GM10248 (cell line): ENCODE measurements at regions not wholly inside any gene's neighbourhood (a gene's known extent, or its start where the extent isn't known, plus 50 kb on each side); places are given as distances from the start of the nearest gene placed in this dataset.

ENCODE experiments used
- CTCF ChIA-PET: fragments of 300-600 bp; sonication (Branson Sonifier 250); formaldehyde crosslinking; extraction: SDS; loops from one replicate; lab custom pipeline; 2021; ENCODE audit warnings: antibody characterized with exemption; lab: Yijun Ruan, JAX
- POLR2A ChIA-PET: fragments of 350-650 bp; sonication (Branson Sonifier 250); formaldehyde crosslinking; extraction: SDS; loops from one replicate; lab custom pipeline; 2020; ENCODE audit warnings: antibody characterized with exemption; lab: Yijun Ruan, JAX
- DNase-seq: peaks from one replicate; pipeline ENCODE4 v3.0.0; 2012; ENCODE audit errors: extremely low spot score
- CTCF ChIP-seq: IDR thresholded peaks from 2 replicates; pipeline ENCODE4 v1.5.1; 2012; ENCODE audit warnings: mild to moderate bottlenecking, low read depth; ENCODE audit errors: extremely low read depth, missing control alignments, control extremely low read depth

GRCh38 chr16:65757064-65757463 lies 609.4 kb upstream of the CDH5 start:
- TF ChIP-seq CTCF: no peak
- ChIA-PET POLR2A (no interaction called here), CTCF (no interaction called here)
- DNase-seq: no peak

- ChIA-PET CTCF (no interaction called here), POLR2A (no interaction called here)
- no peak for DNase-seq
- TF ChIP-seq CTCF: no peak
Observed at GRCh38 chr16:65756163-65756562, 610.3 kb upstream of the CDH5 start.

- ChIA-PET CTCF (no interaction called here), POLR2A (no interaction called here)
- no peak for TF ChIP-seq CTCF
- no peak for DNase-seq
Observed at GRCh38 chr16:65754820-65755691, 611.4 kb upstream of the CDH5 start.

GRCh38 chr16:65752522-65752844 lies 614.0 kb upstream of the CDH5 start:
- DNase-seq: no peak
- TF ChIP-seq CTCF: no peak
- CTCF ChIA-PET: no interaction called here
- POLR2A ChIA-PET: no interaction called here

GRCh38 chr16:65751622-65752521 lies 614.6 kb upstream of the CDH5 start:
- ChIA-PET POLR2A (no interaction called here), CTCF (no interaction called here)

GRCh38 chr16:65749506-65749905 lies 617.0 kb upstream of the CDH5 start:
- TF ChIP-seq CTCF: no peak
- POLR2A ChIA-PET: no interaction called here
- DNase-seq: no peak
- CTCF ChIA-PET: no interaction called here

More at GRCh38 chr16:65751622-65752521, 614.6 kb upstream of the CDH5 start:
- TF ChIP-seq CTCF: no peak
- DNase-seq: no peak
